ENCODE measurements at regions not wholly inside any gene's neighbourhood (a gene's known extent, or its start where the extent isn't known, plus 50 kb on each side); places are given as distances from the start of the nearest gene placed in this dataset.

DNA sequence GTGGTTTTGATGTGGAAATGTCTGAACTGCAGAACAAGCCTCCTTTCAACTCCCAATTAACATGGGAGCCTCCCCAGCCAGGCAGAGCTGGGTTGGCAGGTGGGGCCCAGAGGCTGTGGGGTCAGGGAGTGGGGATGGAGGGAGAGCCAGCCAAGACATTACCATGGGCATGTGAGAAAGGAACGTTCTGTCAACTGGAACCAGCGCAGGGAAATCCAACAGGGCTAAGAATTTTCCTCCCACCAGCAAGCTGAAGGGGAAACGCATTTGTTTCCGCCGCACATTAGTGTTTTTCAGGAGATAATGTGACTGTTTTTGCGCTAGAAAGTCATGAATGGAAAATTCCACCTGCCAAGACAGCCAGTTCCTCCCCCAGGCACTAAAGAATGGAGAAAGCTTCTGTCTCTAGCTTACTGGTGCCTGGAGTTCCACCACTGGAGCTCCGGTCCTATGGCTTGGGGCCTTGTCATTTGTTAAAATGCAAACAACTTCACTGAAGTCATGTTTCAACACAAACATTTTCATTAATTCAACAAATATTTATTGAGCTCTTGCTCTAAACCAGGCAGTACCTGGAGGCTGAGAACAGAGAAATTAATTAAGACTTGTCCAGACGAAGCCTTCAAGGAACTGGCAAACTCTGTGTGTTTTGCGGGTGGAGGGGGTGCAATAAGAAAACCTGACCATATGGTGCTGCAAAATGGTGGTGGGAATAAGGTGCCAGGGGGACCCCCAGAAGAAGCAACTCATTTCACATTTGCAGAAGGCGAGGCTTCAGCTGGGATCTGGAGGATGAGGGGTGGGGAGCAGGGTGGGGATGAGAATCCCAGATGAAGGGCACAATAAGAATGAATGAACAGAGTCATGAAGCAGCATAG lies 305.1 kb downstream of the MATN1 start:
- ATAC-seq (no peak), DNase-seq (ENCODE audit: low spot score) (no peak), FAIRE-seq (no peak)
- 47% methylated on average over 10 of the region's 10 CpGs for WGBS (ENCODE audit: low lambda C conversion rate)
- Histone ChIP-seq H3K27me3 (ENCODE audit: control insufficient read depth in 1 of 2, insufficient read depth in 2 of 2, low read length in 2 of 2) (peaks cover 0 to 5% of the 10 kb centered on the region in 2 experiments; a peak in 2 of 5 replicates), H3K36me3 (replicated peaks in 1 of 2; ENCODE audit: control insufficient read depth in 1 of 2, insufficient read depth in 2 of 2, low read length in 2 of 2) (no peaks in the 10 kb centered on the region), H3K4me2 (ENCODE audit: low read depth, low read length) (no peak overlapping the region), H3K4me1 (ENCODE audit: insufficient read depth, low read length) (no peaks in the 10 kb centered on the region), H3K9me3 (ENCODE audit: low read length) (no peaks in the 10 kb centered on the region), H4K20me1 (ENCODE audit: insufficient read depth, low read length) (no peaks in the 10 kb centered on the region), H2AFZ (ENCODE audit: low read length) (no peak overlapping the region), H3K9ac (ENCODE audit: insufficient read depth, low read depth, low read length) (no peak overlapping the region), H3K4me3 (replicated peaks in 1 of 3; ENCODE audit: insufficient read depth in 1 of 3, low read depth in 2 of 3, low read length in 3 of 3) (no peak overlapping the region), H3K27ac (ENCODE audit: extremely low read length, insufficient read depth, low read length) (no peak overlapping the region), H3K79me2 (ENCODE audit: insufficient read depth, low read length) (no peaks in the 10 kb centered on the region)
- intact Hi-C loops (cut with micrococcal nuclease; ENCODE audit: unreplicated experiment) = no loop called here
- in situ Hi-C loops (cut with HindIII; ENCODE audit: extremely low pct_ligation_motif_present, low pct_unique_long_range_greater_than_20kb) = no loop called here
- ChIA-PET POLR2A (interaction anchor here (0.6 kb wide), 1 partner anchor 234 kb away, joined by 3 read pairs; no protein-coding TSS in a partner anchor), CTCF (ENCODE audit: low intra/inter-chr PET ratio, low total read pairs) (no interaction called here)
- TF ChIP-seq PAX8 (CRISPR knock-in tag; IDR thresholded peaks at IDR 0.05; ENCODE audit: borderline replicate concordance) (no peak), SRSF9 (IDR thresholded peaks at IDR 0.05; ENCODE audit: borderline replicate concordance, insufficient read depth, low read depth, low read length, poor library complexity, severe bottlenecking) (no peak), ZNF7 (CRISPR knock-in tag; IDR thresholded peaks at IDR 0.05) (no peak), ZNF136 (CRISPR knock-in tag; IDR thresholded peaks at IDR 0.05; ENCODE audit: low read depth) (no peak), MTF2 (CRISPR knock-in tag; IDR thresholded peaks at IDR 0.05; ENCODE audit: borderline replicate concordance) (no peak), ZSCAN12 (CRISPR knock-in tag; IDR thresholded peaks at IDR 0.05) (no peak), FOXJ3 (CRISPR knock-in tag; IDR thresholded peaks at IDR 0.05; ENCODE audit: borderline replicate concordance) (no peak), FOSL2 (CRISPR knock-in tag; IDR thresholded peaks at IDR 0.05) (no peak), IKZF4 (CRISPR knock-in tag; IDR thresholded peaks at IDR 0.05; ENCODE audit: borderline replicate concordance, low read depth, not compliant biosample characterization) (no peak), ZNF207 (IDR thresholded peaks at IDR 0.05; ENCODE audit: borderline replicate concordance) (no peak), ZFP36 (IDR thresholded peaks at IDR 0.05; ENCODE audit: borderline replicate concordance, low read depth, low read length, partially characterized antibody) (no peak), SOX5 (CRISPR knock-in tag; IDR thresholded peaks at IDR 0.05; ENCODE audit: borderline replicate concordance) (no peak), THAP11 (CRISPR knock-in tag; IDR thresholded peaks at IDR 0.05) (no peak)
- TF ChIP-seq, protein P1, sequence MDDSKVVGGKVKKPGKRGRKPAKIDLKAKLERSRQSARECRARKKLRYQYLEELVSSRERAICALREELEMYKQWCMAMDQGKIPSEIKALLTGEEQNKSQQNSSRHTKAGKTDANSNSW (CRISPR knock-in tag; IDR thresholded peaks at IDR 0.05; ENCODE audit: borderline replicate concordance) = no peak
- TF ChIP-seq, protein P2, sequence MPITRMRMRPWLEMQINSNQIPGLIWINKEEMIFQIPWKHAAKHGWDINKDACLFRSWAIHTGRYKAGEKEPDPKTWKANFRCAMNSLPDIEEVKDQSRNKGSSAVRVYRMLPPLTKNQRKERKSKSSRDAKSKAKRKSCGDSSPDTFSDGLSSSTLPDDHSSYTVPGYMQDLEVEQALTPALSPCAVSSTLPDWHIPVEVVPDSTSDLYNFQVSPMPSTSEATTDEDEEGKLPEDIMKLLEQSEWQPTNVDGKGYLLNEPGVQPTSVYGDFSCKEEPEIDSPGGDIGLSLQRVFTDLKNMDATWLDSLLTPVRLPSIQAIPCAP (CRISPR knock-in tag; IDR thresholded peaks at IDR 0.05; ENCODE audit: low read depth) = no peak
- TF ChIP-seq, protein P3, sequence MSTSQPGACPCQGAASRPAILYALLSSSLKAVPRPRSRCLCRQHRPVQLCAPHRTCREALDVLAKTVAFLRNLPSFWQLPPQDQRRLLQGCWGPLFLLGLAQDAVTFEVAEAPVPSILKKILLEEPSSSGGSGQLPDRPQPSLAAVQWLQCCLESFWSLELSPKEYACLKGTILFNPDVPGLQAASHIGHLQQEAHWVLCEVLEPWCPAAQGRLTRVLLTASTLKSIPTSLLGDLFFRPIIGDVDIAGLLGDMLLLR (CRISPR knock-in tag; IDR thresholded peaks at IDR 0.05) = no peak
- TF ChIP-seq, protein P4, sequence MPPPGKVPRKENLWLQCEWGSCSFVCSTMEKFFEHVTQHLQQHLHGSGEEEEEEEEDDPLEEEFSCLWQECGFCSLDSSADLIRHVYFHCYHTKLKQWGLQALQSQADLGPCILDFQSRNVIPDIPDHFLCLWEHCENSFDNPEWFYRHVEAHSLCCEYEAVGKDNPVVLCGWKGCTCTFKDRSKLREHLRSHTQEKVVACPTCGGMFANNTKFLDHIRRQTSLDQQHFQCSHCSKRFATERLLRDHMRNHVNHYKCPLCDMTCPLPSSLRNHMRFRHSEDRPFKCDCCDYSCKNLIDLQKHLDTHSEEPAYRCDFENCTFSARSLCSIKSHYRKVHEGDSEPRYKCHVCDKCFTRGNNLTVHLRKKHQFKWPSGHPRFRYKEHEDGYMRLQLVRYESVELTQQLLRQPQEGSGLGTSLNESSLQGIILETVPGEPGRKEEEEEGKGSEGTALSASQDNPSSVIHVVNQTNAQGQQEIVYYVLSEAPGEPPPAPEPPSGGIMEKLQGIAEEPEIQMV (CRISPR knock-in tag; IDR thresholded peaks at IDR 0.05; ENCODE audit: low read depth) = no peak
- no TSS peak for BruUV-seq (replicated peaks)
